ENCODE measurements at regions not wholly inside any gene's neighbourhood (a gene's known extent, or its start where the extent isn't known, plus 50 kb on each side); places are given as distances from the start of the nearest gene placed in this dataset.
A peak's percentile ranks its signal among the peaks of the same experiment; 100 is the strongest.

- no peak for DNase-seq
Observed at GRCh38 chr9:26735160-26735559, 157.4 kb downstream of the CAAP1 start.

DNA sequence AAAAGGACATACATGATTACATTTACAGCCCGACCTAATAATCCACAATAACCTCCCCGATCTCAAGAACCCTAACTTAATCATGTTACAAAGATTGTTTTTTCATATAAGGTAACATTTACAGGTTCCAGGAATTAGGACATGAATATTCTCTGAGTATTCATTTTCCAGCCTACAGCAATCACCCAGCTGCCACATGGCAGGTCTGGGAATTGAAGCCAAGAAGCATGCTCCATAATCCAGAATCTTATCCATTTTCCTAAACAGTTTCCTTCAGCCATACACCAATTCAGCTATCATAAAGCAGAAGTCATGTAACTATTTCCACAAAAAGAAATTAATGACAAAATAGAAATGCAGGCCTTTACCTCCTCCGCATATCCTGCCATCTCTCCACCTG is 163.4 kb downstream of the CAAP1 start:
- DNase-seq = no peak

DNA sequence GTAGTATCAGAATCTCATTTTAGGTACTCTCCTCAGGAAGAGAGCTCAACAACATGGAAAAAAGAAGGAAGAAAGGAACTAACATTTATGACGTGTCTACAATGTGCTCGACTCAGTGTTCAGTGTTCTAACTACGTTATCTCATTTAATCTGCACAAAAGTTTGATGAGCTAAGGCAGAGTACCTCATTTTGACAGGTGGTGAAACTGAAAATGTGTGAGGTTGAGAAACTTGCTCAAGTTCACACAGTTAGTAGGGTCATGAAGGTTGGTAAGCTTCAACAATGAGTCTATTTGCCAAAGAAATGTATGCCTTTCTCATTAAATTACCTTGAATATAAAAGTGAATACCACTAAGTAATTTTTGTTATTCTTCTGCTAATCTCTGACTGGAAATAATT is 165.1 kb downstream of the CAAP1 start:
- DNase-seq = no peak

GRCh38 chr9:26725573-26725972 is 167.0 kb downstream of the CAAP1 start:
- DNase-seq = no peak

DNA sequence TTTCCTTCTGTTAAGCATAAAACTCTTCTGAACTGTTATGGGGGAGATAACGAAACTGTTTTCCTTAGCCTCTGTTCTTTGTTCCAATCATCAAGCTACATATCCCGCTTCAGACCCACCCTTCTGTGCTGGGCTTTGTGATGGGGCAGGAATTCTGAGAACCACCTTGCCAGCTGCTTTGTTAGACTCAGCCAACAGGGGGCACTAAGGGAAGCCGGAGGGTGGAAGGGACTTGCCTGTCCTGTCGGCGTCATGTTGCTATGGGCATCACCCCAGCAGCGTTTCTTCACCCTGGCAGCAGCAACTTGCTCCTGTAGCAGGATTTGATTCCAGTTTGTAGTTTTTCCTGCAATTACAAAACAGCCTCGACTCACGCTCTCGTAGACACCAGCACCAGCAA is 169.1 kb downstream of the CAAP1 start:
- peak; percentile 50 for DNase-seq

DNA sequence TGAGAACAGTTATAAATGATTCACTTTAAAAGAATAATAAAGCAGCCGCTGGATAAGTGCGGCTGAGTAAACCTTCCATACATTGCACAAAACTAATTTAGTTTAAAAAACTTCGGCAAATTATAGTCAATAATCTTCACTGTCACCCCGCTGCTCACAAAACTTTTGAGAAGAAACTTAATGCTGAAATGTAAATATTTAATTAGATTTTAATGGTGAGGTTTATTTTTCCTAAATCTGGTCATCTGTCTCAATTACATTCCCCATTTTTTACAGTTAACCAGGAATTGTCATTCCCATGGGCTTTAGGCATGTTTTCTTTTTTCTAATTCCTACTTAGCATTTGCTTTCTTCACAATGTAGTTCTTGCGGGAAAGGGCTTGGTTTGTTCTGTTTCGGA is 169.8 kb downstream of the CAAP1 start:
- DNase-seq = no peak

DNA sequence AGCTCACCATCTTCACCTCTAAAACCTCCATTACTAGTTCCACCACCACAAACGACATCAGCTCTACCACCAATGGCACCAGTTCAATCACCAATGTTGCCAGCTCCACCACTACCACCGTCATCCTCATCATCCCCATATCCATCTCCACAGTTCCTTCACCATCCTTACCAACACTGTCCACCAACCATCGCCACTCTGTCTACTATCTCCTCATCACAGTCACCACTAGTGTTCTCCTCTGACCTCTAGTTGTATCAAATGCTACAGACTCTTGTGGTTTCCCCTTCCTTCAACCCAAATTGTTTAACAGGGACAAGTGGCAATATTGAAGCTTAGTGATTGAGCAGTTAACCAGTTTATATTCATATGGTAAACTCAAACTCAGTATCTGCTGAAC is 182.6 kb downstream of the CAAP1 start:
- no peak for DNase-seq

GRCh38 chr9:26706223-26706622 is 186.4 kb downstream of the CAAP1 start:
- DNase-seq = no peak

DNA sequence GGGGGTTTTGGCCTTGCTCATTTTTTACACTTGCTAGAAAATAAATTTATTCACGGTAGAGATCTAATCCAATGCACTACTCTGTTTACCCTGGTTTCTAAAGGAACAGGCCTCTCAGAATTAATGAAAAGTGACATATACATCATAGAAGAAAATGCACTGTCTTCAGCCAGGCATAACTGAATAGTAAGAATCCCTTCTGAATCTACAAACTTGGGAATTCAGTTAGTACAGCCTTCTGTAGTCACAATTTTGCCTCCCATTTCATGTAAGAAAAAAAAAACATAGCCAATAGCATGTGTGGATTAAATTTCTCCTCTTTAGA is 197.3 kb downstream of the CAAP1 start:
- DNase-seq = no peak

DNA sequence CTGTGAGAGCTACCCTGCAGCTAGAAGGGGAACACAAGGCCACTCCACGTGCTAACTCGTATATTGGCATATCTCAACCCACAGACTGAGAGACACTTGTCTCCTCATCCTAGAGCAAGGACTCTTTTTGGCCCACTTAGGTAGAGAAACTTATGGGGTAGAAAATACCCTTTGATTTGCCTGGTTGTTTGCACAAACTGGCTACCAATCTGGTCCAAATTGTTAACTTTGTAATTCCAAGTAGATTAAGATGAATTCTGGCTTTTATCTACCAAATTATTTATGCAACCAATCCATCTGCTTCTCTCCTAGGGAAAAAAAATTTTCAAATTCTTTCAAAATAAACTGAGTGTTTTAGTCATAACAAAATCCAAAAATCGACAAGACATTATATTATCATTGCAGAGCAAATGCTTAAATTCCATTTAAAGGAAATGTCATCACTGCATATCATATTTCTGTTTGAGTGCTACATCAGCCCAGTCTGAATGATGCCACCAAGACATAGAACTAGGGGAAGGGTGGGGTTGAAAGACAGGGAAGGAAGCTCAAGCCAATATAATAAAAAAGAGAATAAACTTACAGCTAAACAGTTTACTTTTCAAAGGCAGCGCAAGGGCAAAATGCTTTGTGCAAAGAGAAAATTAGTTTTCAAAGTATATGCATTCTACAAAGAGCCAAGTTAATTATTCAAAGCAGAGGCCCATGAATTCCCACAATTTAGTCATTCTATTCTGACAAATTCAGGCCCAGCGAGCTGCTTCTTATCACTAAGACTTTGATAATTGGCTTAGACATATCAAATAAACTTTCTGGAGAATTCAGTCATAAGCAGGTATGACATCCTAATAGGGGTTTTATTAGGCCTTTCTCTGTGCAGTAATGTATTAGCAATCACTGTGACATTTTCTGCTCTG is 198.0 kb downstream of the CAAP1 start:
- no peak for DNase-seq

DNA sequence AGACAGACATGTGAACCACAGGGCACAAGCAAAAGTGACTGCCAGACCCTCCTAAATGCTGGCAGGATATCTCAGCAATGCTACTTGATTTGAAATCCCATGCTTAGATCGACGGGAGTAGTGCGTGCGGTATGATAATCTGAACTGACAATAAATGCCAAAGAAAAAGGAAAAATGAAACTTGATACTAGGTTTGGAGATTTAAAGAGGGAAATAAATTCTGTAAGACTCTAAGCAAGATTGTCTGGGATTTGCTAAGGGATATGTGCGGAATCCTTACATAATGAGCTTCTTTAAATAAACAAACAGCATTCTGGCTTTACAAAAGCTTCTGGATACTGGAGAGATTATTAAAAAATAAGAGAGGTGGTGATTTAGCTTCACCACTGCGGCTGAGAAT is 203.6 kb downstream of the CAAP1 start:
- no peak for DNase-seq

- DNase-seq = peak; percentile 4
Observed at GRCh38 chr9:26687421-26687820, 205.2 kb downstream of the CAAP1 start.

DNA sequence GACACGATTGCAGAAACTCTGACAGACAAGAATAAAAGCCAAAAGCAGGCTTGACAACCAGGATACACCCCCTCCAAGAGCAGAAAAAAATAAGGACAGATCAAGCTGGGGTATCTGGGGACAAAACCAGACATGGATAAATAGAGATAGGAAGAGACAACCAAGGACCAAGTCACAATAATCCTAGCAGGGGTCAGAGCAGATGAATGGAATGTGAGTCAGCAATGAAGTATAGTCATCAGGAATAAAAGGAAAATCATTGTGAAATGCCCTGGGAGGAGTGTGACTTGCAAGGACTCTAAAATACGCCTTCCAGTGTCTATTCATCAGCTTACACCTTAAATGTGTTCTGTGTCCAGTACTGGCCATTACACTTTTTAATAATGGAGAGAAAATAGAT is 206.8 kb downstream of the CAAP1 start:
- peak; percentile 36 for DNase-seq

- no peak for DNase-seq
Observed at GRCh38 chr9:26684029-26684428, 208.6 kb downstream of the CAAP1 start.

GRCh38 chr9:26682796-26683496 is 209.7 kb downstream of the CAAP1 start:
- DNase-seq = no peak

GRCh38 chr9:26682041-26682440 is 210.6 kb downstream of the CAAP1 start:
- DNase-seq = no peak

DNA sequence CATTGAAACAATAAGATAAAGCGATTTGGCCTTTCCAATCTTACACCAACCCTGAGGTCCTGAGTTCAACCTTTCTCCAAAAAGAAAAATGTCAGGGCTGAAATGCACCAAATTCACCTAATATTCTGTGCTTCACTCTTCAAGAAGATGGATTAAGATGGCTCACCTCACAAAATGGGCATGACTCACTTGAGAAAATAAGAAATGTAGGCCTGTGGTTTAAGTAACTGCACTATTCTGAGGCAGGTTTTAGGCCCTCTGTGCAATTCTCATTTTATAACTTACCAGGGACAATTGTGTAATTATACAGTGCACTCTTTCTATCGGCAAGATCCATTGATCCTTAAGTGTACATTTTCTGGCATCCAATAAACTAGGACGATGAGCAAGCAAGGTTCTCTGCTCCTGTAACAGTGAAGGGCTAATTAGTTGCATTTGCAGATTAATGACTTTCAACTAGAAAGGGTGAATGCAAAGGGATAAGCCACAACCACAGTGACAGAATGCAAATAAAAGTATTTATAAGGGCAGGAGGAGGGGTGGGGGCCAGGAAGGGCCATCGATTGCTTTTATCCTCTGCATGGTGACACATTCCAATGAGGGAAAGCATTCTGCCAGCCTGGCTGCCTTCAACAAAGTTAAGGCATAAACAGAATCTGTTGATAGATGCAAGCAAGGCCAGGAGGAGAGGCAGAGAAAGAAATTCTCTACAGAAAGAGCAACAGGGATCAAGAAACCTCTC is 214.5 kb downstream of the CAAP1 start:
- DNase-seq = peak; percentile 8

- DNase-seq = peak; percentile 33
Observed at GRCh38 chr9:26675035-26675434, 217.6 kb downstream of the CAAP1 start.

GRCh38 chr9:26673261-26673660 is 219.3 kb downstream of the CAAP1 start:
- DNase-seq = no peak

DNA sequence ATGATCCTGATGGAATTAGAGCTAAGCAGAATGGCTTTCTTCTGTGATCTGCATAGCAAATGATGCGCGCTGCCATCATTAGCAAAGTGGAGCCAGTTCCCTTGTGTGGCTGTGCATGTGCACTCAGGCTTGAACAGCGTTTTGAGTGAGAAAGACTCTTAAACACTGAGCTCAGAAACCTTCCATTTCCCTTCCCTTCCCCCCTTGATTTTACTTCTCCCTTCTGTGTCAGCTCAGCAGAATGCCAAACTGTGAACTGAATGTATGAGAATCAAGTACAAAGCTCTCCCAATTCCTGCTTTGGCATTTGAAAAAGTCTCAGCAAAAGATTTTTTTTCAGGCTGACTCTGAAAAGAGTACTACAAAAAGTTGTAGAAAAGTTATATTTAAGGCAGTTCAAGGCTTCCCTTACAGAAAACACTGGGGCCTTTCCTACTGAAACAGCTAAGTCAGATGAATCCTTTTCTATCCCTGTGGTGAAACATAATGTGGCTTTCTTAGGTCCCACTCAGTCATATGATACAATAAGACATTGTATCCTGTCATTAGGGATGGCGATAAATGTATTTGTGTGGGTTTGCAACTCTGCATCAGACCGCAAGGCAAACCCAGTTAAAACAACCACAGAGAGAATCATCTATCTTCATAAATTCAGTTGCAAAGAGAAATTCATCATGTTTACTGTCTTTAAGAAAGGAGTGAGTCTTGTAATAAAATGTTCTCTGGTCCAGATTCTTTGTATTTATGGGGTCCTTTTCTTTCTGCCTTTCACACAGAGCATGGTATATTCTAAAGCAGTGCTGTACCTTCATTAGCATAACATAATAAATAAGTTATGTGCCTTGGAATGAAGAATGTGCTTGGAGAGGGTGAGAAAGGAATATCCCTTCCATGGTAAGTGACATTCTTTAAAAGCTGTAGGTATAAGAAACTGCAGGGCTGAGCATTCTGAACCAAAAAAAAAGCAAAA is 222.6 kb downstream of the CAAP1 start:
- no peak for DNase-seq

DNA sequence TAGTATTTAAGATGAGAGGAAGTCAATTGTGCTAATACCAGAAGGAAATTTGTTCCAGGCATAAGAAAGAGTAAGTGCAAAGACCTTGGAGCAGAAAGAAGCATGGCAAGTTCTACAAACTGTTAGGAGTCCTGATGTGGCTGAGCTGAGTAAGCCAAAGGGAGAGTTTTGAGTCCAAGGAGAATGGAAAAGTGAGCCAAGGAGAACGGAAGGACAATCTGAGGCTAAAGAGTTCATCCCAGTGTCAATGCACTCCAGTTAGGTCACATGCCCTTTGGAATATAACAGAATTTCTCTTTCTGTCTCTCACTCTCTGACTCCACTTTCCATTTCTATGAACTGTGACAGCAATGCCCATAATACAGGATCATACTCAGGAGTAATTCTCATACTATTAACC is 224.7 kb downstream of the CAAP1 start:
- no peak for DNase-seq

GRCh38 chr9:26665666-26666065 is 226.9 kb downstream of the CAAP1 start:
- no peak for DNase-seq
